Lung (tissue), 11 donors: ENCODE measurements at regions not wholly inside any gene's neighbourhood (a gene's known extent, or its start where the extent isn't known, plus 50 kb on each side); places are given as distances from the start of the nearest gene placed in this dataset.

ENCODE experiments used
- ATAC-seq: fragments of 200-7000 bp; cut with Tn5 transposase; one replicate; pipeline ENCODE4 v1.9.1; 2020; ENCODE audit warnings: moderate number of reproducible peaks; ENCODE audit not compliant: insufficient read depth, low FRiP score
- DNase-seq, 3 donors: peaks; one replicate each; pipeline ENCODE4 v3.0.0-alpha.2; 2013 to 2017
- H3K27ac ChIP-seq, 2 donors: one replicate each; pipeline ENCODE4 v1.5.1; 2013; ENCODE audit warnings: mild to moderate bottlenecking in 2 of 2, moderate library complexity in 2 of 2, control low read depth in 1 of 2, inconsistent platforms in 1 of 2, low read depth in 1 of 2, low read length in 1 of 2
- H3K27me3 ChIP-seq, 3 donors: one replicate each; pipeline ENCODE4 v1.5.1; 2013; ENCODE audit warnings: low read length in 2 of 3; ENCODE audit not compliant: control insufficient read depth in 3 of 3, insufficient read depth in 3 of 3
- H3K36me3 ChIP-seq, 4 donors: one replicate each; pipeline ENCODE4 v1.5.1; 2013; ENCODE audit warnings: low read length in 4 of 4, mild to moderate bottlenecking in 1 of 4, moderate library complexity in 1 of 4; ENCODE audit not compliant: control insufficient read depth in 4 of 4, insufficient read depth in 4 of 4
- H3K4me1 ChIP-seq, 5 donors: one replicate each; pipeline ENCODE4 v1.5.1; 2013; ENCODE audit warnings: low read length in 5 of 5, mild to moderate bottlenecking in 2 of 5, moderate library complexity in 1 of 5; ENCODE audit not compliant: control insufficient read depth in 5 of 5, insufficient read depth in 5 of 5
- H3K4me3 ChIP-seq: one replicate; pipeline ENCODE4 v1.5.1; 2013; ENCODE audit warnings: mild to moderate bottlenecking, control low read depth, moderate library complexity
- H3K9ac ChIP-seq, 2 donors: one replicate each; pipeline ENCODE4 v1.5.1; 2013; ENCODE audit warnings: low read length in 2 of 2, control low read depth in 1 of 2; ENCODE audit not compliant: insufficient read depth in 1 of 2
- H3K9me3 ChIP-seq, 4 donors: one replicate each; pipeline ENCODE4 v1.5.1; 2013; ENCODE audit warnings: low read length in 3 of 4, mild to moderate bottlenecking in 1 of 4, moderate library complexity in 1 of 4; ENCODE audit not compliant: control insufficient read depth in 4 of 4, insufficient read depth in 3 of 4
- WGBS, 2 donors: extraction: QIAGEN DNeasy Blood & Tissue Kit; methylation state at CpG; one replicate each; pipeline ENCODE4 v1.1.7; 2013; 5-methylcytosine and 5-hydroxymethylcytosine counted together
- TF ChIP-seq, protein P1 (sequence below): IDR thresholded peaks from 2 replicates; pipeline ENCODE4 v1.5.1; 2012; ENCODE audit warnings: mild to moderate bottlenecking; ENCODE audit errors: control extremely low read depth, extremely low read depth
- donor health status: control.
- donor health status: control.
- donor health status: Bipolar disorder and iron deficiency.
- donor health status: healthy.
- donor health status: DM: yes; HTN: yes; CAD: no.

DNA sequence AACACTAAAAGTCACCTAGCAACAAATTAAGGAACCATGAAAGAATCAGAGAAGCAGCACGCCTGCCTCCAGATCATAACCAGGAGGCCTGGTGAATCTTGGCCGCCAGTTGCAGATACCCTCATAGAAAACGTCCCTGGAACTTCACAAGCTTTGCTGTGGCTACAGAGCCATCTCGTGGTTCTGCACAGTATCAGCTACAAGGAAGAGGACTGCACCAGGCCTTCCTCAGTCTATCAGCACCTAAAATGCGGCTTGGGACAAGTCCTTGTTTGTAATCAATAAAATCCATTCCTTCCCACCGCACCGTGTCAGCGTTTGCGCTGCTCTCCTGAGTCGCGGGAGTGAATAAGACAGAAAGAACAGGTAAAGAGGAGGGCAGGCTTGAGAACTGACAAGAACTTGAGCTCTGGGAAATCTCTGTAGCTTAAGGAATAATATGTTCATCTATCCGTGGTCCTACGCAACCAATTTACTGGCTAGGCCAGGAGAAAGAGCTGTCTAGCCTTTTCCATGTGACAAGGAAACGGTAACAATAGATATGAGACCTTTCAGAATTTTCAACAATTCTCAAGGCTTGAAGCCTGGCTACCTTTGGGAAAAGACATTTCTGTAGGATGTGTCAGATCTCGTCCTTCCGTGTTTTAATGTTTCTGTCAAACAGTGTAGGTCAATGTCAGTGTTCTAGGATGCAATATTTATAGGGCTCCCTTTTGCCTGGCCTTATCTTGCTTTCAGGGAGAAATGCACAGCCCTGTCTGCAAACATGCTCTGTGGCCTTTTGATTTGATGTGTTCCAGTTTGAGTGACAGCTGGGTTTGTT, 128.5 kb upstream of the RAB12 start:
- no peak overlapping the region for H3K4me3 ChIP-seq
- H3K4me1 ChIP-seq, result no peaks in the 10 kb centered on the region
- ATAC-seq (peak; percentile 45), DNase-seq (peak; percentile 73 to 88 (median 81))
- TF ChIP-seq, protein P1, sequence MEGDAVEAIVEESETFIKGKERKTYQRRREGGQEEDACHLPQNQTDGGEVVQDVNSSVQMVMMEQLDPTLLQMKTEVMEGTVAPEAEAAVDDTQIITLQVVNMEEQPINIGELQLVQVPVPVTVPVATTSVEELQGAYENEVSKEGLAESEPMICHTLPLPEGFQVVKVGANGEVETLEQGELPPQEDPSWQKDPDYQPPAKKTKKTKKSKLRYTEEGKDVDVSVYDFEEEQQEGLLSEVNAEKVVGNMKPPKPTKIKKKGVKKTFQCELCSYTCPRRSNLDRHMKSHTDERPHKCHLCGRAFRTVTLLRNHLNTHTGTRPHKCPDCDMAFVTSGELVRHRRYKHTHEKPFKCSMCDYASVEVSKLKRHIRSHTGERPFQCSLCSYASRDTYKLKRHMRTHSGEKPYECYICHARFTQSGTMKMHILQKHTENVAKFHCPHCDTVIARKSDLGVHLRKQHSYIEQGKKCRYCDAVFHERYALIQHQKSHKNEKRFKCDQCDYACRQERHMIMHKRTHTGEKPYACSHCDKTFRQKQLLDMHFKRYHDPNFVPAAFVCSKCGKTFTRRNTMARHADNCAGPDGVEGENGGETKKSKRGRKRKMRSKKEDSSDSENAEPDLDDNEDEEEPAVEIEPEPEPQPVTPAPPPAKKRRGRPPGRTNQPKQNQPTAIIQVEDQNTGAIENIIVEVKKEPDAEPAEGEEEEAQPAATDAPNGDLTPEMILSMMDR, result peak; percentile 12
- H3K9me3 ChIP-seq, result peaks cover 0 to 2% (median 0%) of the 10 kb centered on the region in 4 donors
- no peaks in the 10 kb centered on the region for H3K36me3 ChIP-seq
- H3K9ac ChIP-seq, result no peak overlapping the region
- H3K27me3 ChIP-seq, result peaks cover 0 to 3% (median 0%) of the 10 kb centered on the region in 3 donors
- 56 to 69% methylated on average over 16 of the region's 16 CpGs for WGBS, 2 donors
- H3K27ac ChIP-seq, result no peak overlapping the region

GRCh38 chr18:8484951-8485350, 124.3 kb upstream of the RAB12 start:
- Histone ChIP-seq H3K27ac (no peak overlapping the region), H3K9ac (no peak overlapping the region), H3K4me1 (no peaks in the 10 kb centered on the region), H3K4me3 (no peak overlapping the region), H3K36me3 (no peaks in the 10 kb centered on the region), H3K9me3 (no peaks in the 10 kb centered on the region), H3K27me3 (peaks cover 0 to 3% (median 0%) of the 10 kb centered on the region in 3 donors)
- WGBS, 2 donors, result 90 to 91% methylated on average over 9 of the region's 9 CpGs
- TF ChIP-seq, protein P1, result no peak
- no peak for DNase-seq
- no peak for ATAC-seq

DNA sequence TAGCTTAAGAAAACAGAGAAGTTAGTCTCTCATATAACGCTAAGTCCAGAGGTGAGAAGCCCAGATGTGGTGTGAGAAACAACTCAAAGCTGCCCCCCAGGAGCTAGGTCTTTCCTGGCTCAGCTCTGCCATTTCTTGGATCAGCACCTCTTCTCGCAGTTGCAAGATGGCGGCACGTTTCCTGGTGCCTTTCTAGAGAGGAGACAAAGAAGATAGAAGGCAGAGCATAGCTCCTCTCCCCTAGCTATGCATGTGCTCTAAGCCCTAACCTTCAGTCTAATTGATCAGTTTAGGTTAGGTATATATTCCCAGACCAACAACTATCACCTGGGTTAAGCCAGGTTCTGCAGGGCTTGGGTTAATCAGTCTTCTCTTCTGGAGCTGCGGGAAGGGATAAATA, 119.5 kb upstream of the RAB12 start:
- no peaks in the 10 kb centered on the region for H3K36me3 ChIP-seq
- H3K27me3 ChIP-seq, result peaks cover 0 to 3% (median 0%) of the 10 kb centered on the region in 3 donors
- no peak overlapping the region for H3K9ac ChIP-seq
- WGBS, 2 donors, result 93 to 96% methylated on average over 5 of the region's 5 CpGs
- no peaks in the 10 kb centered on the region for H3K4me1 ChIP-seq
- H3K27ac ChIP-seq, result no peak overlapping the region
- TF ChIP-seq, protein P1, result no peak
- H3K4me3 ChIP-seq, result no peak overlapping the region
- ATAC-seq (no peak), DNase-seq (no peak)
- no peaks in the 10 kb centered on the region for H3K9me3 ChIP-seq
